ENCODE measurements at regions not wholly inside any gene's neighbourhood (a gene's known extent, or its start where the extent isn't known, plus 50 kb on each side); places are given as distances from the start of the nearest gene placed in this dataset.
"Not testable (repeated sequence)": the region's sequence is repeated elsewhere in the genome, so short reads cannot be mapped to it uniquely, and the experiment has no call there.

DNA sequence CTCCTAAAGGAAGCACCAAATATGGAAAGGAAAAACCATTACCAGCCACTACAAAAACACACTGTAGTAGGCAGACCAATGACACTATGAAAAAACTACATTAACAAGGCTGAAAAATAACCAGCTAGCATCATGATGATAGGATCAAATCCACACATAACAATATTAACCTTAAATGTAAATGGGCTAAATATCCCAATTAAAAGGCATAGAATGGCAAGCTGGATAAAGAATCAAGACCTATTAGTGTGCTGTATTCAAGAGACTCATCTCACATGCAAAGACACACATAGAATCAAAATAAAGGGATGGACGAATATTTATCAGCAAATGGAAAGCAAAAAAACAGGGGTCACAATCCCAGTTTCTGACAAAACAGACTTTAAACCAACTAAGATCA, 53.2 kb upstream of the TNFSF4 start:
- not testable (repeated sequence) for TF ChIP-seq CTCF, POLR2A (IDR thresholded peaks at IDR 0.05)

Measured in heart left ventricle (tissue), 13 donors.